Right atrium auricular region (tissue), 2 donors: ENCODE measurements at regions not wholly inside any gene's neighbourhood (a gene's known extent, or its start where the extent isn't known, plus 50 kb on each side); places are given as distances from the start of the nearest gene placed in this dataset.

Experiments used
- DNase-seq: peaks from one replicate; pipeline ENCODE4 v3.0.0-alpha.2; 2019; ENCODE audit warnings: low spot score
- H3K27ac ChIP-seq, 2 donors: fragments of 200-600 bp; sonication (generic); 1 replicate in 1 of 2; 2 replicates in 1 of 2; pipeline ENCODE4 v1.5.1; 2016 to 2019
- H3K27me3 ChIP-seq, 2 donors: fragments of 200-600 bp; sonication (generic); one replicate each; pipeline versions ENCODE4 v1.5.1 to v1.6.0; 2017 to 2019
- H3K36me3 ChIP-seq: fragments of 200-600 bp; sonication (generic); one replicate; pipeline ENCODE4 v1.5.1; 2016
- H3K4me1 ChIP-seq, 2 donors: fragments of 200-600 bp; sonication (generic); one replicate each; pipeline versions ENCODE4 v1.5.1 to v1.6.0; 2017 to 2019
- H3K4me3 ChIP-seq, 2 donors: fragments of 200-600 bp; sonication (generic); 1 replicate in 1 of 2; 2 replicates in 1 of 2; pipeline ENCODE4 v1.5.1; 2017 to 2019; ENCODE audit warnings: mild to moderate bottlenecking in 1 of 2, moderate library complexity in 1 of 2
- H3K9me3 ChIP-seq, 2 donors: fragments of 200-600 bp; sonication (generic); one replicate each; pipeline ENCODE4 v1.5.1; 2019
- CTCF ChIP-seq, 2 donors: fragments of 200-600 bp; sonication (generic); IDR thresholded peaks; one replicate each; pipeline ENCODE4 v1.5.1; 2019; ENCODE audit warnings: antibody characterized with exemption in 2 of 2

- Histone ChIP-seq H3K4me3 (no peak overlapping the region), H3K4me1 (no peaks in the 10 kb centered on the region), H3K36me3 (no peaks in the 10 kb centered on the region), H3K27ac (no peak overlapping the region), H3K9me3 (no peaks in the 10 kb centered on the region), H3K27me3 (no peaks in the 10 kb centered on the region)
- no peak for TF ChIP-seq CTCF (IDR thresholded peaks at IDR 0.05)
- DNase-seq = no peak
Measured at GRCh38 chr7:109782806-109783205, 1213.1 kb downstream of the DNAJB9 start.

- no peaks in the 10 kb centered on the region for H3K36me3 ChIP-seq
- no peak overlapping the region for H3K4me3 ChIP-seq
- no peaks in the 10 kb centered on the region for H3K27me3 ChIP-seq
- DNase-seq = no peak
- H3K4me1 ChIP-seq = no peaks in the 10 kb centered on the region
- no peak overlapping the region for H3K27ac ChIP-seq
- TF ChIP-seq CTCF (IDR thresholded peaks at IDR 0.05) = no peak
- no peaks in the 10 kb centered on the region for H3K9me3 ChIP-seq
Measured at GRCh38 chr7:109806548-109806947, 1236.9 kb downstream of the DNAJB9 start.

- H3K27ac ChIP-seq = no peak overlapping the region
- H3K4me1 ChIP-seq = no peaks in the 10 kb centered on the region
- no peak for TF ChIP-seq CTCF (IDR thresholded peaks at IDR 0.05)
- H3K36me3 ChIP-seq = no peaks in the 10 kb centered on the region
- H3K4me3 ChIP-seq = no peak overlapping the region
- no peak for DNase-seq
- peaks cover 0 to 20% of the 10 kb centered on the region in 2 donors for H3K9me3 ChIP-seq
- no peaks in the 10 kb centered on the region for H3K27me3 ChIP-seq
Measured at GRCh38 chr7:109821156-109821555, 1251.5 kb downstream of the DNAJB9 start.

- no peaks in the 10 kb centered on the region for H3K36me3 ChIP-seq
- H3K4me1 ChIP-seq = no peaks in the 10 kb centered on the region
- H3K4me3 ChIP-seq = no peak overlapping the region
- no peaks in the 10 kb centered on the region for H3K9me3 ChIP-seq
- no peak for TF ChIP-seq CTCF (IDR thresholded peaks at IDR 0.05)
- no peak overlapping the region for H3K27ac ChIP-seq
- DNase-seq = no peak
- no peaks in the 10 kb centered on the region for H3K27me3 ChIP-seq
Measured at GRCh38 chr7:109834851-109835250, 1256.1 kb upstream of the LRRN3 start.

DNA sequence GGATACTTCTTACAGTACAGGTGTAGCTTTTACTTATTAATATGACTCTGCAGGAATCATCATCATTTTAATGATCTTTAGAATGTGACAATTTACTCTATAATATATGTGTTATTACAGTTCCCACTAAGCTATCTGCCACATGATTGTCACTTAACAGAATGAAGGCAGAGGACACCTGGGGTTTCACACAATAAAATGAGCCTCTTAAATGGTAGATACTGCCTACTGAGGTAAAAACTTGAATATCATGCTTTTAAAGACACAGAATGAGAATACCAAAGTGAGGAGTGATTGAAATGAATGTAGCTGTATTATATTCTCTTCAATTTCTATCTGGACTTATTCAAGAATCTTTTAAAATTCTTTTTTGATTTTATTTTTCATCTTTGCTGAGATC is 1255.3 kb upstream of the LRRN3 start:
- Histone ChIP-seq H3K4me1 (no peaks in the 10 kb centered on the region), H3K36me3 (no peaks in the 10 kb centered on the region), H3K9me3 (no peaks in the 10 kb centered on the region), H3K27me3 (no peaks in the 10 kb centered on the region), H3K27ac (no peak overlapping the region), H3K4me3 (no peak overlapping the region)
- TF ChIP-seq CTCF (IDR thresholded peaks at IDR 0.05) = no peak
- DNase-seq = no peak

DNA sequence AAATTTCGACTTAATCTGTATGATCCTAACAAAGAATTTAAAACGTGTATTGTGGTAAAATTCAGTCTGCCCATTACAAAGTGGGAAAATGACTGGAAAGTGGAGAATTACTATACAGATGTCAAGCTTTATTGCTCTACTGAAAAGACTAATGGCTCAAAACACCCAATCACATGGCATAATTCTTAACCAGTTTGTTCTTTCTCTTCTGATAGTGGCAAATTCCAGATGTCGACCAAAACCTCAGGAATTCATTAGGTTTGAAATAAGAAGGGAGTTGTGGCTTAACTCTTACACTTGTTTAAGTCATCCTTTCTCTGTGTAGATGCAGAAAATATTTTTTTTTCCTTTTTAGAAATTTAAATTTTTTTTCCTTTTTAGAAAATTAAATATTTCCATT is 1254.9 kb upstream of the LRRN3 start:
- DNase-seq = no peak
- H3K27me3 ChIP-seq = no peaks in the 10 kb centered on the region
- H3K9me3 ChIP-seq = no peaks in the 10 kb centered on the region
- no peaks in the 10 kb centered on the region for H3K4me1 ChIP-seq
- no peaks in the 10 kb centered on the region for H3K36me3 ChIP-seq
- H3K4me3 ChIP-seq = no peak overlapping the region
- no peak for TF ChIP-seq CTCF (IDR thresholded peaks at IDR 0.05)
- H3K27ac ChIP-seq = no peak overlapping the region
